Brain microvascular endothelial cell (primary cell): ENCODE measurements at regions not wholly inside any gene's neighbourhood (a gene's known extent, or its start where the extent isn't known, plus 50 kb on each side); places are given as distances from the start of the nearest gene placed in this dataset.
"Not testable (repeated sequence)": the region's sequence is repeated elsewhere in the genome, so short reads cannot be mapped to it uniquely, and the experiment has no call there.

Source experiments
- DNase-seq: peaks from one replicate; pipeline ENCODE4 v3.0.0-alpha.2; 2020
- H3K27ac ChIP-seq: fragments of 250-450 bp; sonication (Bioruptor Pico); 2 replicates; pipeline ENCODE4 v1.5.1; 2020; ENCODE audit warnings: mild to moderate bottlenecking, moderate library complexity
- H3K27me3 ChIP-seq: fragments of 250-450 bp; sonication (Bioruptor Pico); replicated peaks from 2 replicates; pipeline ENCODE4 v1.5.1; 2020; ENCODE audit warnings: mild to moderate bottlenecking
- H3K36me3 ChIP-seq: fragments of 250-450 bp; sonication (Bioruptor Pico); replicated peaks from 2 replicates; pipeline ENCODE4 v1.5.1; 2020; ENCODE audit warnings: mild to moderate bottlenecking
- H3K4me3 ChIP-seq: 2 replicates; pipeline ENCODE4 v1.5.1; 2011; ENCODE audit warnings: low read depth, mild to moderate bottlenecking, control low read depth, low read length, moderate library complexity
- in situ Hi-C: cut with HindIII; loops from 2 replicates; pipeline ENCODE4 v1.10.0; 2017; ENCODE audit warnings: low sequenced_read_pairs, low pct_ligation_motif_present
- TF ChIP-seq, protein P1 (sequence below): IDR thresholded peaks from 2 replicates; pipeline ENCODE4 v1.5.1; 2011; ENCODE audit warnings: low read depth, mild to moderate bottlenecking, moderate library complexity, low read length, control low read depth, inconsistent platforms; ENCODE audit errors: missing control alignments

DNA sequence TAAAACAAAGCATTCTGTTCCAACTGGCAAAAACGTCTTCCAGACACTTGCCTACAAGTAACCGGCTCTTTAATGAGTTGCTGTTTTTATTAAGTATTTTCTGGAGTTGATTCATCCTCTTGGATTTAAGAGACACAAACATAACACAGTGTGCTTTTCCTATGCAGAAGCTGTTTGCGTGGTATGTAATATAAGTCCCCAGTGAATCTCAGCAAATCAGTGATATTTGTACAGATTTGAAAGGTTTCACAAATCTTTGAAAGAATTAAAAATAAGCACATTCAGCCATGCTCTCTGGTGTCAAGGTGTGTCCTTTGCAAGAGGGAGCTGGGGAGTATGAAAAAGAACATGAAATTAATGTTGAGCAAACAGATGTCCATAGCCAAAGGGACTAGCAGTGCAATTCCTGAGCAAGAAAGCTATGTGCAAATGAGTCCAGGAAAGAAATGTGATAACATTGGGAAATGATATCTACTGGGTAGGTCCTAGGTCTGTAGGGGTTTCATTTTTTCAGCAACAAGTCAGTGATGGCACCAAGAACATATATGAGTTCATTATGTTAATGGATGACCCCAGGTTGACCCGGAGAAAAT lies 170.1 kb upstream of the PHACTR1 start:
- Histone ChIP-seq H3K4me3 (no peak overlapping the region), H3K27me3 (no peaks in the 10 kb centered on the region), H3K27ac (no peak overlapping the region), H3K36me3 (no peaks in the 10 kb centered on the region)
- in situ Hi-C loops = no loop called here
- TF ChIP-seq, protein P1, sequence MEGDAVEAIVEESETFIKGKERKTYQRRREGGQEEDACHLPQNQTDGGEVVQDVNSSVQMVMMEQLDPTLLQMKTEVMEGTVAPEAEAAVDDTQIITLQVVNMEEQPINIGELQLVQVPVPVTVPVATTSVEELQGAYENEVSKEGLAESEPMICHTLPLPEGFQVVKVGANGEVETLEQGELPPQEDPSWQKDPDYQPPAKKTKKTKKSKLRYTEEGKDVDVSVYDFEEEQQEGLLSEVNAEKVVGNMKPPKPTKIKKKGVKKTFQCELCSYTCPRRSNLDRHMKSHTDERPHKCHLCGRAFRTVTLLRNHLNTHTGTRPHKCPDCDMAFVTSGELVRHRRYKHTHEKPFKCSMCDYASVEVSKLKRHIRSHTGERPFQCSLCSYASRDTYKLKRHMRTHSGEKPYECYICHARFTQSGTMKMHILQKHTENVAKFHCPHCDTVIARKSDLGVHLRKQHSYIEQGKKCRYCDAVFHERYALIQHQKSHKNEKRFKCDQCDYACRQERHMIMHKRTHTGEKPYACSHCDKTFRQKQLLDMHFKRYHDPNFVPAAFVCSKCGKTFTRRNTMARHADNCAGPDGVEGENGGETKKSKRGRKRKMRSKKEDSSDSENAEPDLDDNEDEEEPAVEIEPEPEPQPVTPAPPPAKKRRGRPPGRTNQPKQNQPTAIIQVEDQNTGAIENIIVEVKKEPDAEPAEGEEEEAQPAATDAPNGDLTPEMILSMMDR = no peak
- no peak for DNase-seq

DNA sequence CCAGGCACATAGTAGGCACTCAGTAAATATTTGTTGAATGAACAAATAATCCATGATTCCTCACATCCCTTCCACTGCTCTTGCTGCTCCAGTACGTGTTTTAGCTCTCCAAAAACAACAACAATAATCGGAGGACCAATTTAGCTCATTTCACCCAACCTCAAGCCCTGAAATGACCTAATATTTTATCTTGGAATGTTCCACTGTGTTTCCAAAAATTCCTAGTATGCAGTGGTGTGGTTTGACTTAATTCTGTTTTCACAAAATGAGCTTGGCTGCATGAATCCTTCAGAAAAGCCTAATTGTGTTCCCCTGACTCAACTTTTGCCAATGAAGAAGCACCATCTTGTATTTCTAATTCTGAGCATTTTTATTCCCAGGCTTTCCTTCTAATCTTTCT lies 168.0 kb upstream of the PHACTR1 start:
- TF ChIP-seq, protein P1 = no peak
- no peak overlapping the region for H3K4me3 ChIP-seq
- no peak overlapping the region for H3K27ac ChIP-seq
- in situ Hi-C loops = no loop called here
- peak; percentile 63 for DNase-seq
- no peaks in the 10 kb centered on the region for H3K27me3 ChIP-seq
- no peaks in the 10 kb centered on the region for H3K36me3 ChIP-seq

DNA sequence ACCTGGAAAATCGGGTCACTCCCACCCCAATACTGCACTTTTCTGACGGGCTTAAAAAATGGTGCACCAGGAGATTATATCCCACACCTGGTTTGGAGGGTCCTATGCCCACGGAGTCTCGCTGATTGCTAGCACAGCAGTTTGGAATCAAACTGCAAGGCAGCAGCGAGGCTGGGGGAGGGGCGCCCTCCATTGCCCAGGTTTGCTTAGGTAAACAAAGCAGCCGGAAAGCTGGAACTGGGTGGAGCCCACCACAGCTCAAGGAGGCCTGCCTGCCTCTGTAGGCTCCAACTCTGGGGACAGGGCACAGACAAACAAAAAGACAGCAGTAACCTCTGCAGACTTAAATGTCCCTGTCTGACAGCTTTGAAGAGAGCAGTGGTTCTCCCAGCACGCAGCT lies 167.1 kb upstream of the PHACTR1 start:
- in situ Hi-C loops, H3K27ac ChIP-seq, DNase-seq, H3K27me3 ChIP-seq, H3K4me3 ChIP-seq, H3K36me3 ChIP-seq: not testable (repeated sequence)

DNA sequence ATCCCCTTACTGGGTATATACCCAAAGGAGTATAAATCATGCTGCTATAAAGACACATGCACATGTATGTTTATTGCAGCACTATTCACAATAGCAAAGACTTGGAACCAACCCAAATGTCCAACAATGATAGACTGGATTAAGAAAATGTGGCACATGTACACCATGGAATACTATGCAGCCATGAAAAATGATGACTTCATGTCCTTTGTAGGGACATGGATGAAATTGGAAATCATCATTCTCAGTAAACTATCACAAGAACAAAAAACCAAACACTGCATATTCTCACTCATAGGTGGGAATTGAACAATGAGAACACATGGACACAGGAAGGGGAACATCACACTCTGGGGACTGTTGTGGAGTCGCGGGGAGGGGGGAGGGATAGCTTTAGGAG lies 161.7 kb upstream of the PHACTR1 start:
- H3K36me3 ChIP-seq, H3K27me3 ChIP-seq, in situ Hi-C loops, H3K4me3 ChIP-seq, DNase-seq, H3K27ac ChIP-seq: not testable (repeated sequence)

DNA sequence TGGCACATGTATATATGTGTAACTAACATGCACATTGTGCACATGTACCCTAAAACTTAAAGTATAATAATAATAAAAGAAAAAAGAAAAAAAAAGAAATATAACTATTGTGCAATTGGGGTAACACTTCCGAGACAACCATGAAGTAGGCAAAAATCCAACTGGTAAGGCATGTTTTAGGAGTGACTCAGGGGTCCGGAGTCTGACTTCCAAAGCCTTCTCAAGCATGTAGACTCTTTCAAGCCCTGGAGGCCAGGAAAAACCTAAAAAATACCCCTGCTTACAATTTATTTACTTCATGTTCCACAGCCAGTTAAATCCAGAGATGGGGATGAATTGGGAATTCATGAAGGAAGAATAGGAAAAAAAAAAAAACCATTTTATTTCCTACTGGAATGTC lies 161.3 kb upstream of the PHACTR1 start:
- TF ChIP-seq, protein P1 = no peak
- peak; percentile 60 for DNase-seq
- in situ Hi-C loops = no loop called here
- Histone ChIP-seq H3K27me3 (no peaks in the 10 kb centered on the region), H3K36me3 (no peaks in the 10 kb centered on the region), H3K27ac (no peak overlapping the region), H3K4me3 (no peak overlapping the region)

DNA sequence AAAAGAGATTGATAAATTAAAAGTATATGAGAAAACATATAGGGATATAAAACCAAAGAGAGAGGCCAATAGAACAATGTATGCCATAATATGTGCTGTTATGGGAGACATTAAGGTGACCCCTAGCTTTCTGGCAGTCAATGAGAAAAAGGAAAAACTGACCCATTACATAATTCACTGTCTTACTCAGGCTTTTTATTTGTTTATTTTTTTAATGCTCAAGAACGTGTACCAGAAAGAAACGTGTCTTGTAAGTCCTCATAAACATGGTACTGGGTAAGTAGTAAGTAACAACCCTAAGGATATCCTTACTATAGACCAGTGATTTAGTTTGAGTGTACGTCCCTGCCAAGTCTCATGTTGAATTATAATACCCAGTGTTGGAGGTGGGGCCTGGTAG lies 160.8 kb upstream of the PHACTR1 start:
- TF ChIP-seq, protein P1 = no peak
- no peaks in the 10 kb centered on the region for H3K27me3 ChIP-seq
- no peak overlapping the region for H3K4me3 ChIP-seq
- in situ Hi-C loops = no loop called here
- no peak for DNase-seq
- H3K27ac ChIP-seq = no peak overlapping the region
- no peaks in the 10 kb centered on the region for H3K36me3 ChIP-seq

DNA sequence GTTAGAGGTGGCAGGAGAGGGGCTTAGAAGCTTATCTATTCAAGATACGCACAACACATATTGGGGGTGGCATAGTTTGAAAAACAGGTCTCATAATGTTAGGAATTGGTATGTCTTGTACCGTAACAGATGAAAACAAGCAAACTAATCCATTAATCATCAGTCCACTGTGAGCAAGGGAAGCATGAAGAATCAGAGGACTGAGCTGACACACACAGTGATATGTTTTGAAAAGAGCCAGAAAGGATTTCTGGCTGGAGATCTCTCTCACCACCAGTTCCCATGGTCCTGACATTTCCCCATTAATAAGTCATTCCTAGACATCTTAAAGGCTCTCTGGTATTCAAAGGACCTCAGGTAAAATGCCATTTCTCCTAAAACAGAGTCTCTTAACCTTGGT lies 158.8 kb upstream of the PHACTR1 start:
- no peaks in the 10 kb centered on the region for H3K27me3 ChIP-seq

More for the DNA sequence above, 158.8 kb upstream of the PHACTR1 start:
- in situ Hi-C loops = no loop called here
- Histone ChIP-seq H3K36me3 (no peaks in the 10 kb centered on the region), H3K27ac (no peak overlapping the region), H3K4me3 (no peak overlapping the region)
- TF ChIP-seq, protein P1 = no peak
- no peak for DNase-seq
